ENCODE measurements at regions not wholly inside any gene's neighbourhood (a gene's known extent, or its start where the extent isn't known, plus 50 kb on each side); places are given as distances from the start of the nearest gene placed in this dataset.
"Not testable (repeated sequence)": the region's sequence is repeated elsewhere in the genome, so short reads cannot be mapped to it uniquely, and the experiment has no call there.

- FAIRE-seq (no peak), DNase-seq (no peak)
- Histone ChIP-seq H3K36me3 (ENCODE audit: control insufficient read depth in 3 of 3, insufficient read depth in 2 of 3, low read depth in 1 of 3, low read length in 3 of 3) (no peaks in the 10 kb centered on the region), H3K4me3 (ENCODE audit: low read depth in 1 of 3, low read length in 3 of 3) (no peak overlapping the region), H3K27me3 (ENCODE audit: control insufficient read depth in 3 of 3, insufficient read depth in 3 of 3, low read length in 3 of 3) (no peaks in the 10 kb centered on the region), H3K4me1 (ENCODE audit: control insufficient read depth in 3 of 3, insufficient read depth in 2 of 3, low read depth in 1 of 3, low read length in 2 of 3) (no peaks in the 10 kb centered on the region), H3K27ac (ENCODE audit: low read depth in 1 of 3, low read length in 2 of 3) (no peak overlapping the region), H3K9me3 (ENCODE audit: control insufficient read depth in 2 of 2, insufficient read depth in 1 of 2, low read depth in 1 of 2, low read length in 1 of 2) (no peaks in the 10 kb centered on the region)
- 46 to 58% (median 52%) methylated on average over 3 of the region's 3 CpGs for WGBS, 3 donors
Measured at GRCh38 chr15:38795471-38796245, 231.0 kb upstream of the RASGRP1 start.

GRCh38 chr15:38796589-38796988 is 232.0 kb upstream of the RASGRP1 start:
- Histone ChIP-seq H3K27me3 (ENCODE audit: control insufficient read depth in 3 of 3, insufficient read depth in 3 of 3, low read length in 3 of 3) (no peaks in the 10 kb centered on the region), H3K4me3 (ENCODE audit: low read depth in 1 of 3, low read length in 3 of 3) (no peak overlapping the region), H3K36me3 (ENCODE audit: control insufficient read depth in 3 of 3, insufficient read depth in 2 of 3, low read depth in 1 of 3, low read length in 3 of 3) (no peaks in the 10 kb centered on the region), H3K27ac (ENCODE audit: low read depth in 1 of 3, low read length in 2 of 3) (no peak overlapping the region), H3K4me1 (ENCODE audit: control insufficient read depth in 3 of 3, insufficient read depth in 2 of 3, low read depth in 1 of 3, low read length in 2 of 3) (no peaks in the 10 kb centered on the region), H3K9me3 (ENCODE audit: control insufficient read depth in 2 of 2, insufficient read depth in 1 of 2, low read depth in 1 of 2, low read length in 1 of 2) (no peaks in the 10 kb centered on the region)
- 70 to 83% (median 83%) methylated on average over 3 of the region's 3 CpGs for WGBS, 3 donors
- DNase-seq (no peak), FAIRE-seq (no peak)

GRCh38 chr15:38797506-38797905 is 232.9 kb upstream of the RASGRP1 start:
- not testable (repeated sequence) for DNase-seq; FAIRE-seq; H3K4me1 ChIP-seq (ENCODE audit: control insufficient read depth in 3 of 3, insufficient read depth in 2 of 3, low read depth in 1 of 3, low read length in 2 of 3); H3K27me3 ChIP-seq (ENCODE audit: control insufficient read depth in 3 of 3, insufficient read depth in 3 of 3, low read length in 3 of 3); H3K36me3 ChIP-seq (ENCODE audit: control insufficient read depth in 3 of 3, insufficient read depth in 2 of 3, low read depth in 1 of 3, low read length in 3 of 3); H3K9me3 ChIP-seq (ENCODE audit: control insufficient read depth in 2 of 2, insufficient read depth in 1 of 2, low read depth in 1 of 2, low read length in 1 of 2); H3K27ac ChIP-seq (ENCODE audit: low read depth in 1 of 3, low read length in 2 of 3); H3K4me3 ChIP-seq (ENCODE audit: low read depth in 1 of 3, low read length in 3 of 3)
- WGBS, 3 donors, result 71 to 84% (median 78%) methylated on average over 4 of the region's 4 CpGs

GRCh38 chr15:38799202-38799601 is 234.6 kb upstream of the RASGRP1 start:
- not testable (repeated sequence) for H3K27me3 ChIP-seq (ENCODE audit: control insufficient read depth in 3 of 3, insufficient read depth in 3 of 3, low read length in 3 of 3); DNase-seq; H3K9me3 ChIP-seq (ENCODE audit: control insufficient read depth in 2 of 2, insufficient read depth in 1 of 2, low read depth in 1 of 2, low read length in 1 of 2); H3K36me3 ChIP-seq (ENCODE audit: control insufficient read depth in 3 of 3, insufficient read depth in 2 of 3, low read depth in 1 of 3, low read length in 3 of 3); H3K4me3 ChIP-seq (ENCODE audit: low read depth in 1 of 3, low read length in 3 of 3); FAIRE-seq; H3K27ac ChIP-seq (ENCODE audit: low read depth in 1 of 3, low read length in 2 of 3); H3K4me1 ChIP-seq (ENCODE audit: control insufficient read depth in 3 of 3, insufficient read depth in 2 of 3, low read depth in 1 of 3, low read length in 2 of 3)
- 70 to 80% (median 76%) methylated on average over 5 of the region's 5 CpGs for WGBS, 3 donors

GRCh38 chr15:38809621-38810020 is 245.0 kb upstream of the RASGRP1 start:
- no peak for FAIRE-seq
- no peak for DNase-seq

GRCh38 chr15:38810686-38811085 is 246.1 kb upstream of the RASGRP1 start:
- 70 to 83% (median 79%) methylated on average over 2 of the region's 2 CpGs for WGBS, 3 donors
- H3K27me3 ChIP-seq (ENCODE audit: control insufficient read depth in 3 of 3, insufficient read depth in 3 of 3, low read length in 3 of 3), result peaks cover 0 to 3% (median 0%) of the 10 kb centered on the region in 3 donors

More at GRCh38 chr15:38809621-38810020, 245.0 kb upstream of the RASGRP1 start:
- no peak overlapping the region for H3K27ac ChIP-seq (ENCODE audit: low read depth in 1 of 3, low read length in 2 of 3)
- H3K27me3 ChIP-seq (ENCODE audit: control insufficient read depth in 3 of 3, insufficient read depth in 3 of 3, low read length in 3 of 3), result peaks cover 0 to 3% (median 0%) of the 10 kb centered on the region in 3 donors
- no peaks in the 10 kb centered on the region for H3K9me3 ChIP-seq (ENCODE audit: control insufficient read depth in 2 of 2, insufficient read depth in 1 of 2, low read depth in 1 of 2, low read length in 1 of 2)
- H3K4me1 ChIP-seq (ENCODE audit: control insufficient read depth in 3 of 3, insufficient read depth in 2 of 3, low read depth in 1 of 3, low read length in 2 of 3), result no peaks in the 10 kb centered on the region
- H3K36me3 ChIP-seq (ENCODE audit: control insufficient read depth in 3 of 3, insufficient read depth in 2 of 3, low read depth in 1 of 3, low read length in 3 of 3), result no peaks in the 10 kb centered on the region
- no peak overlapping the region for H3K4me3 ChIP-seq (ENCODE audit: low read depth in 1 of 3, low read length in 3 of 3)

GRCh38 chr15:38814254-38814653 is 249.6 kb upstream of the RASGRP1 start:
- not testable (repeated sequence) for H3K4me3 ChIP-seq (ENCODE audit: low read depth in 1 of 3, low read length in 3 of 3); DNase-seq; H3K27me3 ChIP-seq (ENCODE audit: control insufficient read depth in 3 of 3, insufficient read depth in 3 of 3, low read length in 3 of 3); FAIRE-seq; H3K4me1 ChIP-seq (ENCODE audit: control insufficient read depth in 3 of 3, insufficient read depth in 2 of 3, low read depth in 1 of 3, low read length in 2 of 3); H3K9me3 ChIP-seq (ENCODE audit: control insufficient read depth in 2 of 2, insufficient read depth in 1 of 2, low read depth in 1 of 2, low read length in 1 of 2); H3K36me3 ChIP-seq (ENCODE audit: control insufficient read depth in 3 of 3, insufficient read depth in 2 of 3, low read depth in 1 of 3, low read length in 3 of 3); H3K27ac ChIP-seq (ENCODE audit: low read depth in 1 of 3, low read length in 2 of 3)
- 92 to 100% (median 96%) methylated on average over 1 of the region's 1 CpG for WGBS, 3 donors

More at GRCh38 chr15:38810686-38811085, 246.1 kb upstream of the RASGRP1 start:
- Histone ChIP-seq H3K4me1 (ENCODE audit: control insufficient read depth in 3 of 3, insufficient read depth in 2 of 3, low read depth in 1 of 3, low read length in 2 of 3) (no peaks in the 10 kb centered on the region), H3K27ac (ENCODE audit: low read depth in 1 of 3, low read length in 2 of 3) (no peak overlapping the region), H3K4me3 (ENCODE audit: low read depth in 1 of 3, low read length in 3 of 3) (no peak overlapping the region), H3K9me3 (ENCODE audit: control insufficient read depth in 2 of 2, insufficient read depth in 1 of 2, low read depth in 1 of 2, low read length in 1 of 2) (no peaks in the 10 kb centered on the region), H3K36me3 (ENCODE audit: control insufficient read depth in 3 of 3, insufficient read depth in 2 of 3, low read depth in 1 of 3, low read length in 3 of 3) (no peaks in the 10 kb centered on the region)
- DNase-seq (no peak), FAIRE-seq (no peak)

- Histone ChIP-seq H3K27ac (ENCODE audit: low read depth in 1 of 3, low read length in 2 of 3) (no peak overlapping the region), H3K36me3 (ENCODE audit: control insufficient read depth in 3 of 3, insufficient read depth in 2 of 3, low read depth in 1 of 3, low read length in 3 of 3) (no peaks in the 10 kb centered on the region), H3K4me1 (ENCODE audit: control insufficient read depth in 3 of 3, insufficient read depth in 2 of 3, low read depth in 1 of 3, low read length in 2 of 3) (no peaks in the 10 kb centered on the region), H3K27me3 (ENCODE audit: control insufficient read depth in 3 of 3, insufficient read depth in 3 of 3, low read length in 3 of 3) (peaks cover 0 to 3% (median 0%) of the 10 kb centered on the region in 3 donors), H3K4me3 (ENCODE audit: low read depth in 1 of 3, low read length in 3 of 3) (no peak overlapping the region), H3K9me3 (ENCODE audit: control insufficient read depth in 2 of 2, insufficient read depth in 1 of 2, low read depth in 1 of 2, low read length in 1 of 2) (no peaks in the 10 kb centered on the region)
- WGBS, 3 donors, result 74 to 93% (median 82%) methylated on average over 1 of the region's 1 CpG
- DNase-seq, result no peak
- FAIRE-seq, result no peak
Measured at GRCh38 chr15:38814891-38815290, 250.3 kb upstream of the RASGRP1 start.

Data from small intestine (tissue), 7 donors.